HepG2 (cell line): ENCODE measurements at regions not wholly inside any gene's neighbourhood (a gene's known extent, or its start where the extent isn't known, plus 50 kb on each side); places are given as distances from the start of the nearest gene placed in this dataset.
A peak's percentile ranks its signal among the peaks of the same experiment; 100 is the strongest.

Experiments
- ATAC-seq: fragments of 200-7000 bp; cut with Tn5 transposase; 3 replicates; pipeline ENCODE4 v1.9.1; 2020; ENCODE audit warnings: mild to moderate bottlenecking, moderate library complexity
- BruUV-seq: library from RNA; stranded (reverse); fragments of 400-500 nt; replicated peaks from 2 replicates; lab custom pipeline; 2021; lab: Mats Ljungman, UMichigan
- CTCF ChIA-PET: fragments of 300-600 bp; formaldehyde crosslinking; extraction: SDS; loops from one replicate; lab custom pipeline; 2021; ENCODE audit warnings: low total read pairs, inconsistent platforms, low intra/inter-chr PET ratio; lab: Yijun Ruan, JAX
- POLR2A ChIA-PET: fragments of 350-600 bp; sonication (Branson Sonifier 250); formaldehyde crosslinking; loops from one replicate; lab custom pipeline; 2020; ENCODE audit warnings: antibody characterized with exemption, inconsistent platforms; lab: Yijun Ruan, JAX
- DNase-seq: peaks from one replicate; pipeline ENCODE4 v3.0.0-alpha.2; 2015; ENCODE audit warnings: low spot score
- FAIRE-seq: peaks from 3 replicates; lab custom pipeline; 2011; peaks lifted over from hg19 to GRCh38; lab: Jason Lieb, UNC
- H2AFZ ChIP-seq: one replicate; pipeline ENCODE4 v1.6.1; 2011; ENCODE audit warnings: low read length, inconsistent platforms
- H3K27ac ChIP-seq: fragments of 300-600 bp; 3 replicates; pipeline ENCODE4 v1.8.0; 2011; ENCODE audit warnings: mixed run types, mild to moderate bottlenecking, mixed read lengths, low read length, inconsistent platforms; ENCODE audit not compliant: insufficient read depth; ENCODE audit errors: extremely low read length
- H3K27me3 ChIP-seq, 2 experiments: fragments of 200-600 bp in 1 of 2; 2 replicates in 1 of 2; 3 replicates in 1 of 2; pipeline versions ENCODE4 v1.6.0 to v1.8.0; 2011; ENCODE audit warnings: low read length in 2 of 2, mild to moderate bottlenecking in 2 of 2, moderate library complexity in 2 of 2, inconsistent platforms in 1 of 2; ENCODE audit not compliant: insufficient read depth in 2 of 2, control insufficient read depth in 1 of 2
- H3K36me3 ChIP-seq, 2 experiments: fragments of 200-600 bp in 1 of 2; replicated peaks in 1 of 2; 2 replicates in 1 of 2; 3 replicates in 1 of 2; pipeline versions ENCODE4 v1.5.1 to v1.8.0; 2011; ENCODE audit warnings: low read length in 2 of 2, inconsistent platforms in 1 of 2; ENCODE audit not compliant: insufficient read depth in 2 of 2, control insufficient read depth in 1 of 2
- H3K4me1 ChIP-seq: 2 replicates; pipeline ENCODE4 v1.5.1; 2012; ENCODE audit warnings: low read length, inconsistent platforms; ENCODE audit not compliant: insufficient read depth
- H3K4me2 ChIP-seq: 2 replicates; pipeline ENCODE4 v1.6.0; 2011; ENCODE audit warnings: low read depth, low read length, inconsistent platforms
- H3K4me3 ChIP-seq, 3 experiments: fragments of 200-600 bp in 1 of 3; sonication (generic), shearing (Covaris generic) in 1 of 3; replicated peaks in 1 of 3; 2 replicates each; pipeline ENCODE4 v1.5.1; 2011 to 2016; ENCODE audit warnings: low read length in 3 of 3, inconsistent platforms in 2 of 3, low read depth in 2 of 3, mild to moderate bottlenecking in 2 of 3, control low read depth in 1 of 3, mixed read lengths in 1 of 3; ENCODE audit not compliant: insufficient read depth in 1 of 3
- H3K79me2 ChIP-seq: one replicate; pipeline ENCODE4 v1.6.1; 2011; ENCODE audit warnings: low read length, inconsistent platforms; ENCODE audit not compliant: insufficient read depth
- H3K9ac ChIP-seq: 2 replicates; pipeline ENCODE4 v1.6.0; 2011; ENCODE audit warnings: mild to moderate bottlenecking, low read depth, low read length, inconsistent platforms; ENCODE audit not compliant: insufficient read depth
- H3K9me3 ChIP-seq: 2 replicates; pipeline ENCODE4 v1.5.1; 2012; ENCODE audit warnings: mild to moderate bottlenecking, low read length
- H4K20me1 ChIP-seq: 2 replicates; pipeline ENCODE4 v1.6.0; 2011; ENCODE audit warnings: inconsistent platforms, mild to moderate bottlenecking, low read length, moderate library complexity; ENCODE audit not compliant: insufficient read depth
- AGO2 ChIP-seq: fragments of 200-400 bp; formaldehyde crosslinking; optimal IDR thresholded peaks from 2 replicates; pipeline ENCODE3; 2017; ENCODE audit warnings: mild to moderate bottlenecking, low read depth, low read length, moderate library complexity
- ATF1 ChIP-seq: IDR thresholded peaks from 2 replicates; pipeline ENCODE4 v1.6.1; 2016; ENCODE audit warnings: mild to moderate bottlenecking, control low read depth
- ATF4 ChIP-seq, 2 experiments: fragments of 450-650 bp in 1 of 2; sonication (generic) in 1 of 2; formaldehyde crosslinking; IDR thresholded peaks; 2 replicates each; pipeline versions ENCODE4 v1.5.0 to v1.8.0; 2020 to 2022; ENCODE audit warnings: mild to moderate bottlenecking in 1 of 2, missing genetic modification reagents in 1 of 2
- CEBPB ChIP-seq: IDR thresholded peaks from 2 replicates; pipeline ENCODE4 v1.6.1; 2011; ENCODE audit warnings: low read depth, low read length, improper control_type of control experiment, borderline replicate concordance
- CEBPG ChIP-seq: IDR thresholded peaks from 2 replicates; pipeline ENCODE4 v1.6.1; 2016
- CHD2 ChIP-seq: IDR thresholded peaks from 2 replicates; pipeline ENCODE4 v1.6.1; 2011; ENCODE audit warnings: low read depth, low read length, improper control_type of control experiment
- FOSL2 ChIP-seq: sonication (generic); formaldehyde crosslinking; IDR thresholded peaks from 2 replicates; pipeline ENCODE4 v1.4.0; 2020; ENCODE audit warnings: missing genetic modification reagents
- GATAD1 ChIP-seq: IDR thresholded peaks from 2 replicates; pipeline ENCODE4 v1.6.1; 2016; ENCODE audit warnings: missing genetic modification reagents, missing compliant biosample characterization
- HNF1A ChIP-seq, 2 experiments: sonication (generic) in 1 of 2; formaldehyde crosslinking in 1 of 2; IDR thresholded peaks; 2 replicates each; pipeline versions ENCODE4 v1.4.0 to v1.6.1; 2016 to 2020; ENCODE audit warnings: borderline replicate concordance in 1 of 2, low read depth in 1 of 2, mild to moderate bottlenecking in 1 of 2, missing genetic modification reagents in 1 of 2
- HOXD1 ChIP-seq: sonication (generic); formaldehyde crosslinking; IDR thresholded peaks from 2 replicates; pipeline ENCODE4 v1.5.0; 2020; ENCODE audit warnings: missing genetic modification reagents
- WGBS: methylation state at CpG from one replicate; pipeline ENCODE4 v1.1.6; 2017; ENCODE audit warnings: low lambda C conversion rate; 5-methylcytosine and 5-hydroxymethylcytosine counted together
- in situ Hi-C: cut with HindIII; loops from 2 replicates; pipeline ENCODE4 v1.10.0; 2017; ENCODE audit warnings: low pct_unique_long_range_greater_than_20kb; ENCODE audit not compliant: extremely low pct_ligation_motif_present
- intact Hi-C: fragments of 100-400 bp; cut with micrococcal nuclease; formaldehyde crosslinking; loops from one replicate; pipeline ENCODE4 v1.10.0; 2022; ENCODE audit not compliant: unreplicated experiment

GRCh38 chr11:22974251-22974650, 114.0 kb upstream of the CCDC179 start:
- no peak overlapping the region for H3K9ac ChIP-seq
- no peak for DNase-seq
- FAIRE-seq = no peak
- no peak overlapping the region for H3K4me3 ChIP-seq
- H3K36me3 ChIP-seq = no peaks in the 10 kb centered on the region
- in situ Hi-C loops = no loop called here
- TF ChIP-seq HNF1A (IDR thresholded peaks at IDR 0.05; ENCODE audit: low read depth) (no peak), HNF1A (CRISPR knock-in tag; IDR thresholded peaks at IDR 0.05; ENCODE audit: borderline replicate concordance) (no peak), CEBPB (peak; percentile 56; the same call in 1 of the 2 replicates)
- no peak overlapping the region for H3K27ac ChIP-seq
- intact Hi-C loops = no loop called here
- BruUV-seq = no TSS peak
- no peaks in the 10 kb centered on the region for H3K4me1 ChIP-seq
- no peak overlapping the region for H3K4me2 ChIP-seq
- 0% methylated on average over 3 of the region's 3 CpGs for WGBS
- CTCF ChIA-PET = no interaction called here
- POLR2A ChIA-PET = no interaction called here
- no peaks in the 10 kb centered on the region for H3K27me3 ChIP-seq
- H2AFZ ChIP-seq = no peak overlapping the region
- no peaks in the 10 kb centered on the region for H3K79me2 ChIP-seq
- H3K9me3 ChIP-seq = peaks cover 17% of the 10 kb centered on the region; the same call in 1 of the 2 replicates
- no peak for ATAC-seq
- no peaks in the 10 kb centered on the region for H4K20me1 ChIP-seq

- no peaks in the 10 kb centered on the region for H3K79me2 ChIP-seq
- in situ Hi-C loops = no loop called here
- no TSS peak for BruUV-seq
- 32% methylated on average over 2 of the region's 3 CpGs for WGBS
- no peaks in the 10 kb centered on the region for H3K4me1 ChIP-seq
- H3K27me3 ChIP-seq = no peaks in the 10 kb centered on the region
- no peaks in the 10 kb centered on the region for H3K36me3 ChIP-seq
- DNase-seq (no peak), ATAC-seq (no peak; the same call in 2 of the 3 replicates), FAIRE-seq (no peak)
- H3K9ac ChIP-seq = no peak overlapping the region
- no peaks in the 10 kb centered on the region for H4K20me1 ChIP-seq
- peaks cover 23% of the 10 kb centered on the region; the same call in 1 of the 2 replicates for H3K9me3 ChIP-seq
- intact Hi-C loops = no loop called here
- ChIA-PET POLR2A (no interaction called here), CTCF (no interaction called here)
- H3K4me3 ChIP-seq = no peak overlapping the region
- H3K27ac ChIP-seq = no peak overlapping the region
- no peak overlapping the region for H2AFZ ChIP-seq
- no peak overlapping the region for H3K4me2 ChIP-seq
- TF ChIP-seq CEBPB = peak; percentile 75
- no peak for TF ChIP-seq HOXD1
- TF ChIP-seq GATAD1 (CRISPR knock-in tag) = no peak
- TF ChIP-seq ATF1 = no peak
- peak; percentile 83 for TF ChIP-seq FOSL2 (CRISPR knock-in tag)
- TF ChIP-seq CEBPG = peak; percentile 7; the same call in 1 of the 2 replicates
- TF ChIP-seq ATF4 (CRISPR knock-in tag; IDR thresholded peaks at IDR 0.05) = peak in 1 of 2 experiments; percentile 67; a peak in 2 of 4 replicates
- TF ChIP-seq AGO2 = no peak
- TF ChIP-seq CHD2 = no peak
- TF ChIP-seq, all 625 proteins: peak for 4
These were observed 115.9 kb upstream of the CCDC179 start for GRCh38 chr11:22976146-22976545.
